Cerebellar cortex (tissue), 1 donor: ENCODE measurements at regions not wholly inside any gene's neighbourhood (a gene's known extent, or its start where the extent isn't known, plus 50 kb on each side); places are given as distances from the start of the nearest gene placed in this dataset.
"Not testable (repeated sequence)": the region's sequence is repeated elsewhere in the genome, so short reads cannot be mapped to it uniquely, and the experiment has no call there.

Experiments
- DNase-seq: peaks from one replicate; pipeline ENCODE4 v3.0.0-alpha.2; 2015; ENCODE audit warnings: low spot score

GRCh38 chr11:10952872-10953271, 95.0 kb upstream of the ZBED5 start:
- no peak for DNase-seq

GRCh38 chr11:10947935-10948334, 90.1 kb upstream of the ZBED5 start:
- not testable (repeated sequence) for DNase-seq

DNA sequence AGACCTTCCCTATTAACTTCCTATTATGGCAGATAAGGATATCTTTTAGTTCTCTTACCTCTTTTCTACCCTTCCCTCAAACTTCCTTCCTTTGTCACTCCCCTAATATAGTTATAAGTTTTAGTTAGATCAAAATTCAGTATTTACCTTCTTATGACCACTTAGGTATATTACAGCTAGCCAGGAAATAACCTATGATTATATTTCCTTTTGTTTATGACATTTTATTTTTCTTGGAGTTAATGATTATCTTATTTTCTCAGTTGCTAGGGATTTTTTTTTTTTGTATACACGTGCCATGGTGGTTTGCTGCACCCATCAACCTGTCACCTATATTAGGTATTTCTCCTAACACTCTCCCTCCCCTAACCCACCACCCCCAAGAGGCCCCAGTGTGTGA, 88.2 kb upstream of the ZBED5 start:
- no peak for DNase-seq

GRCh38 chr11:10945196-10945595, 87.3 kb upstream of the ZBED5 start:
- no peak for DNase-seq

DNA sequence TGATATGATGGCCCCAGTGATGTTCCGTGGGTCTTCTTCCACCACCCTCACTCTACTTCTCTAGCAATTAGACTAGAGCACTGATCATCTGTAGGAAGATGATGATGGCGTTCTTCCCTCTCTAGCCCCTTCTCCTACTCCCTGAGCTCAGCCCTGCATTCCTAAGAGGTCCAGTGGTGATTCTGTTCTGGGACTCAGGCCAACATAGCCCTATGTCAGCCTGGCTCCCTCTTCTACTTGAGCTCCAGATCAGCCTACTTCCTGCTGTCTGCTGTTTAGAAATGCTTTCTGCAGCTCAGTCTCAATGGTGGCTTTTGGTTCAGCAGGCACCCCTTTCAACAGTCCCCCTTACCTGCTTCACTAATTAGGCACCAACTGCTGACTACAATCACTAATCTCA, 86.1 kb upstream of the ZBED5 start:
- DNase-seq: peak; percentile 49

GRCh38 chr11:10942620-10943019, 84.8 kb upstream of the ZBED5 start:
- DNase-seq: no peak

- no peak for DNase-seq
These were observed 84.0 kb upstream of the ZBED5 start for GRCh38 chr11:10941871-10942270.

GRCh38 chr11:10941414-10941813, 83.6 kb upstream of the ZBED5 start:
- DNase-seq: peak; percentile 42

DNA sequence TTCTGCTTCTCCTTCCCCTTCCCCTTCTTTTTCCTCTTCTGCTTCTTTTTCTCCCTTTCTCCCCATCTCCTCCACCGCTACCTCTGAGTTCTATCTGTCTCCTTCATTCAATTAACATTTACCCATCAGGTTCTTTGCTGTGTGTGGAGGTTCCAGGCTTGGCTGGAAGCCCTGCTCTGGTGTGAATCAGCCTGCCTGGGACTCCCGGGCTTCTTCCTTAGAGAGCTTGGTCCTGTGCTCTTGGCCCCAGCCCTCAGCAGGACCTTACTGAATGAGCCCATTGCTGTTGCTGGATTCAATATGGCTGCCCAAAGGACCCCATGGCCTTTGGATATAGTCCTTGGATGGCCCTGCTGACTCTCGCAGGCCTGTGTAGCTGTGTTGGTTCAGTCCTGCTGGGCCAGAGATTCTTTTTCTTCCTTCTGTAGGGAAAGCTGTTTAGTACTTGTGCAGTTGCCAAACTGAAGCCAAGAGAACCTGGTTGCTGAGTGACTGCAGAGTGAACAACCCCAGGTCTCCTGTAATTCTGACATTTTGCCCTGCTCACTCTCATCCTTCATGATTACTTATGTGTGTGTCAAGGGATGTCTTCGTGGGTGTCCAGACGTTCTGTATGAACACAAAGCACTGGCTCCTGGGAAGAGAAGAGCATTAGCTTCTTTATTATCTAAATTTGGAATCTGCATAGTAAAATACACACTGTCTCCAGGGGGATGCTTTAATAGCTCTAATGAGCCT, 81.0 kb upstream of the ZBED5 start:
- DNase-seq: no peak

GRCh38 chr11:10938231-10938630, 80.4 kb upstream of the ZBED5 start:
- DNase-seq: no peak

DNA sequence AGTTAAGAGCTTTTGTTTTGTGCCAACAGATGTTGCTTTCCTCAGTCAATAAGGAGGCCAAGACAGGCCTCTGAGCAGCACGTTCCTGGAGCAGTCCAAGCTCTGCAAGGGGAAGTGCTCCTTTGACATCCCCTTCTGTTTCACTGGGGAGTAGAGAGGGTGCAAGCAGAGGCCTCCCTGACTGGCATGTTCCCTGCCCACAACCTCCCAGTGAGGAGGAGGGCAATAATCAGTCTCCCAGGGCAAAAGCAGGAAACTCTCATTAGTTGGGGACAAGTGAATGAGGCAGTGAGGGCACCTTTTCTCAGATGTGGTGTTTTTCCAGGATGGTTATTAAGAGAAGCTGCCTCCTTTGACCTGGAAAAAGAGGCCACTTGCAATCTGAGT, 79.5 kb upstream of the ZBED5 start:
- no peak for DNase-seq

DNA sequence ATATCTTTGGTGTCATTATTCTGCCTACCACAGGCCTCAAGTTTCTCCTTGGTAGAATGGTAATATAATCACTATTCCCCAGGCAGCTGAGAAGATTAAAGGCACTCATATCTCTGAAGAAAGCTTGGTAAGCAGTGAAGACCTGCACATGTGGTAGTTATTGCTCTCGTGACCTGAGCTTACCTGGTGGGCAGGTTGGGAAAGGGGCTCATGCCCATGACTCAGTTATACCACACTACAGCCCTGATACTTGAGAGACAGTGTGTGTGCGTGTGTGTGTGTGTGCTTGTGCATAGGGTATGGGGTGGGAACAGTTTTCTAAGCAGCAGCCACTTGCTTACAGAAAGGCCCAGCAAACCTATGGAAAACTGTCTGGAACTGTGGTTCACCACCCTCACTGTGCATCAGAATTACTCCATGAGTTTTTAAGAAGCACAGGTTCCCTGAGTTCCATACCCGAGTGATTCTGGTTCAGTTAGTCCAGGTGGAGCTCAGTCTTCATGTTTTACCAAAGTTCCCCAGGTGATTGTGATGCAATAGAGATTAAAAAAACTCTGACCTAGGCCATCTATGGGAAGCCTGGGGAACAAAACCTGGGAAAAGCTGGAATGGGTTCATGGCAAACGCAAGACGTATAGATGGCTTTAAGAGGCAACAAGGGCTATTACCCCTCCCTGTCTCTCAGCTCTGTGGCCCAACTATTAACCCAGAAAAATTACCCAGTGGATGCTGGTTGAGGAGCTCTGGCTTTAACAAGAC, 79.0 kb upstream of the ZBED5 start:
- DNase-seq: no peak

DNA sequence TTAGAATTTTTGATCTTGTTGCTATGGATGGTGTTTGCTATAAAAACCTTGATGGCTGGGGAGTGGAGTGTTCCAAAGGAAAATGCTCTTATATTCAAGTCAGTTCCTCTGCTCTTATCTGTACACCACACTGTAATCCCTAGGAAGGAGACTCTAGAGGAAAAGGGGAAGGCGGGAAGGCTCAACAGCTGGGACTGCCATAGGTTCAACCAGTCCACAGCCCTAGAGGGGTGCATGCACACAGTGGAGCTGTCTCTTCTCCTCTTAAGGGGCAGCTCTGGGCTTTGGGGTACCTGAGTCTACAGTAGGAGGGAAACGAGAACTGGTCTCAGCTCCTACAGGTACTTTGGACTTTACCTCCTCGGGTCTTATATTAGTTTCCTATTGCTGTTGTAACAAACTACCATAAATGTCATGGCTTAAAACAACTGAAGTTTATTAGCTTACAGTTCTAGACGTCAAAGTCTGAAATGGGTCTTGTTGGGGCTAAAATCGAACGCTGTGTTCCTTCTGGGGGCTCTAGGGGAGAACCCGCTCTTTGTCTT, 77.2 kb upstream of the ZBED5 start:
- DNase-seq: no peak

DNA sequence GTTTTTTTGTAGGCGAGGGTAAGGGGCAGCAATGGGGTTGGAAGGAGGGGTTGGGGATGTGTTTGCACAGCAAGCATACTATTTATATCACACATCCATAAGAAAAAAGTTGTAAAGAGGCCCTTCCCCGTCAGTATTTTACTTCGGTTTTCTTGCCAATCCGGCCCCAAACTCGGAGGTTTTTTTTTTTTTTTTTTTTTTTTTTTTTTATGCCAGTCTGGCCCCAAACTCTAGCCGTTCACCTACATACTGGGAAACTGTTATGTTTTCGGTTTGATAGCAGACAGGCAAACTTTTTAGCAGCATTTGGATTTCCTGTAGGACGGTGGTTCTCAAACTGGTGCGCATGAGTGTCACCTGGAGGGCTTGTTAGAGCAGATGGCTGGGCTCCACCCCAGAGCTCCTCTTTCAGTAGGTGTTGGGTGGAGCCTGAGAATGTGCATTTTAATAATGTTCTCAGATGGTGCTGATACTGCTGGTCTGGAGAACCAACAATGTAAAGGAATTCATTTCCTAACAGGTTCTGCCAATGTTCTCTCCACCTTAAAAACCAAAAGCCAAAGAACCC, 76.5 kb upstream of the ZBED5 start:
- DNase-seq: no peak

DNA sequence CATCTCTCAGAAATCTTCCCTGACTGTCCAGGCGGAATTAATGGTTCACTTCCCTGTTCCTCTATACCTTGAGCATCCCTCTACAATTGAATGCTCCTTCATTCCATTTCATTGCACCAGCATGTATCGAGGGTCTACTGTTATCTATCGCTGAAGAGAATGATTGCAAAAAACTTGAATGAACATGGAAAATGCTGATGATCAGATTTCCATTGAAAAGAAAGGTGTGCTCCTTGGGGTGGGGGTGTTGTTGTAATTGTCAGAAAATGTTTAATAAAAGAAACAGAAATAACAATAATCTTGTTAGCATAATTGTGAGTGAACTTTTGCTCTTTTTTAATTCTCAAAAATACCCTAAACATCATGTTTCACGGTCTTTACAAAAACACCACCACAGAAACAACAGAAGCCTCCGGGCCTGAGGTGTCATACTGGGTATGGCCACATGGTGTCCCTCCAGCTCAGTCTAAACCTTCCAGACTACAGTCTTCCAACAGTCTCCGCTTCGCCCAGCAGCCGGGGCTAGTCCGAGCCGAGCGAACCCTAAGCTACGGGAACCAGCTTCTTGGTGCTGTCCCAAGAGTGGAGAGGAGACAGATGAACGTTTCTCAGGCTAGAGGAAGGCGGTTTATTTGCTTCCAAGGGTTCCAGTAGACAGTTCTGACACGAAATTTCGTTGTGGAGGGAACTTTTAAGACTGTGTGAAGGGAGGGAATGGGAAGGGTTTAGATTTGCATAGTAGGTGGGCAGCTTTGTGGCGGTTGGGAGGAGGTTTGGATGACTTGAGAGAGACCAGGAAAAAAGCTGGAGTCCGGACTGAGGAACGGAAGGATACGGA, 75.8 kb upstream of the ZBED5 start:
- peak; percentile 96 for DNase-seq

- no peak for DNase-seq
These were observed 75.1 kb upstream of the ZBED5 start for GRCh38 chr11:10932976-10933375.

GRCh38 chr11:10931761-10932670, 74.2 kb upstream of the ZBED5 start:
- no peak for DNase-seq

DNA sequence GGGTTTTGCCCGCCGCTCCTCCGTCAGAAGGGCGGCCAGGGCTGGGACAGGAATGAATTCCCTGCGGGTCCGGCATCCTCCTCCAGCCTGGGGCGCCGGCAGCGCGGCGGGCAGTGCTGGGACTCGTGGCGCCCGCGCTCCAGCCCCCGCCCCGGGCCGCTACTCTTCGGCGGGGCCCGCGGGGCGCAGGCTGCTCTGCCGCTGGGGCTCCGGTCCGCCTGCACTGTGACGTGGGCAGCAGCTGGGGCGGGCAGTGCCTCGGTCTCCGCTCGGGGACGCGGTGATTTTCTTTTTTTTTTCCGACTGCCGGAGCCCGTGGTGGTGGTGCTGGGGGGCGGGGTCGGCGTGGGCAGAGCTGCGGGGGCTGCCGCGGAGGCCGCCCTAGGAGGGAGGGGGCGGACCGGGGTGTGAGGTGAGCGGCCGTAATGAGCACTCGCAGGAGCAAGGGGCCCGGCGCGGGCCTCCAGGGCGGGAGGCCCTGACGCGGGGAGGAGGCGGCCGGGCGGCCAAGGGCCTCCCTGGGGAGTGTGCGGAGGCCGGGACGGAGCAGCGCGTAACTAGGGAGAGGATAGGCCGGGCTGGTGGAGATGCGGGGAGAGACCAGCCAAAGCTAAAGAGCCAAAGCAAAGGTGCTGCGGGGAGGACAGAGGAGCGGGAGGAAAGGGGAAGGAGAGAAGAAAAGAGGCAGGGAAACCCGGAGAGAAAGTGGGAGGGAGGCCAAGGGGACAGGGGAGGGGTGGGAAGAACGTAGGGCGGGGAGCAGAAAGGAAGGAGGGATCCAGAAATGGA, 73.3 kb upstream of the ZBED5 start:
- DNase-seq: peak; percentile 67

DNA sequence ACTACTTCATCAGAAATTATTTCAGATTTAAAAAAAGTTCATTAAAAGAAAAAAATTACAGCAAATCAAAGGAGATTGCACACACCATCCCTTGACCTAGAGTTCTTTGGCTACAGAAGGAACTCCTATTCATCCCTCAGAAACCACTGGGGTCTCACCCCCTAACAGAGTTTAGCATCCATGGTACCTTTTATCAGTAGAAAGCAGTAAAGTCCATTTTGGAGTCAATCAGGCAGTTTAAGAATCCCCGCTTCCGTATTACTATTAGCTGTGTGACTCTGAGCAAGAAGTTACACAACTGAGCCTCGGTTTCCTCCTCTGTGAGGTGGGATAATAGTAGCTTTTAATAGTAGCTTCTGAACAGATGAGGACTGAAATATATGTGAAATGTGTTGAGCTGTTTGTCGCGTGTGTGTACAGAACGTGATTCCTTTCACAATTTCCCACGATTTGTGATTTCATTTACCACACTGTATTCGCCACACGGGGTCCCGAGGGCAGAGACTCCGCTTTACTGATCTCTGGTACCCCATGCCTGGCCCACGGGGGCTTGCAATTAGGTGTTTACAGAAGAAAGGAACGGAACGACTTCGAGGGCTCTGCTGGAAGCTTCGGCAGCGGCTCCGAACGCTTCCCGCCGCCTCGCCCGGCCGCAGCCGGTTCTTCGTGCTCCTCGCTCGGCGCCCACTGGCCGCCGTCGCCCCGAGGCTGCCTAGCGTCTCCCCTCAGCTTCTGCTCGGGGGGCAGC, 72.5 kb upstream of the ZBED5 start:
- DNase-seq: peak; percentile 29
